Suppressor macrophage (primary cell): ENCODE measurements at regions not wholly inside any gene's neighbourhood (a gene's known extent, or its start where the extent isn't known, plus 50 kb on each side); places are given as distances from the start of the nearest gene placed in this dataset.
"Not testable (repeated sequence)": the region's sequence is repeated elsewhere in the genome, so short reads cannot be mapped to it uniquely, and the experiment has no call there.

Experiments
- DNase-seq, 4 experiments: peaks; one replicate each; pipeline ENCODE4 v3.0.0-alpha.2; 2020 to 2022

GRCh38 chr5:152456815-152457443 is 51.9 kb upstream of the NMUR2 start:
- DNase-seq: no peak

GRCh38 chr5:152462021-152462721 is 57.1 kb upstream of the NMUR2 start:
- peak in 1 of 4 experiments; percentile 37 for DNase-seq

DNA sequence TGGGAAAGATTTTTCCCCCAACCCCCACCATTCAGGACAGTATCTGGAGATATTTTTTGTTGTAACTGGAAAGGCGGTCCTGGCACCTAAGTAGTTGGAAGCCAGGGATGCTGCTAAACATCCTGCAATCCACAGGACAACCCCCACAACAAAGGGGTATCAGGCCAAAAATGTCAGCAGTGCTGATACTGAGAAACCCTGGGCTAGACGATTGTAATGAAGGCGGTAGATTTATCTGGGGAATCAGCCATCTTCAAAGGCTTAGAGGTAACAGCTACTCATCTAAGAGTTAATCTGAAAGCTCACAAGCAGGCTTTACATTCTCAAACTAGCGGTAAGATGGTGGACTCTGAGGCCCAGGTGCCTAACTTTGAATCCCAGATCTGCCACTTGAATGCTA is 59.0 kb upstream of the NMUR2 start:
- DNase-seq: no peak

DNA sequence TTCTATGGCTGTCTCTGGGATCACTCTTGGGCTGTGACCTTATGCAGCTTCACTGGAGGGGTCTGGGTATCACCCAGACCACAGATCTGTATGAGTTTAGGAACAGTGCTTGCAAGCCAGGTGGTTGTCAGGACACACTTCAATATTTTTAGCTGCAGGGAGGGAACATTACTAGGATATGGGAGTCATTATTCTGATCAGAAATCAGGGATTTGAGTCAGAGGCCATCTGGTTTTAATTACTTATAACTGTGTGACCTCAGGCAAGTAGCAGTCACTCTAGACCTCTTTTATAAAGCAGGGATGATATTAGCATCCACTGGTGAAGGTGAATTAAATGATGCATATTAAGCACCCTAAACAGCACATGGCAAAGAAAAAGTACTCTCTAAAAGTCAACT is 60.1 kb upstream of the NMUR2 start:
- no peak for DNase-seq

- DNase-seq: no peak
Measured at GRCh38 chr5:152466085-152466745, 61.1 kb upstream of the NMUR2 start.

DNA sequence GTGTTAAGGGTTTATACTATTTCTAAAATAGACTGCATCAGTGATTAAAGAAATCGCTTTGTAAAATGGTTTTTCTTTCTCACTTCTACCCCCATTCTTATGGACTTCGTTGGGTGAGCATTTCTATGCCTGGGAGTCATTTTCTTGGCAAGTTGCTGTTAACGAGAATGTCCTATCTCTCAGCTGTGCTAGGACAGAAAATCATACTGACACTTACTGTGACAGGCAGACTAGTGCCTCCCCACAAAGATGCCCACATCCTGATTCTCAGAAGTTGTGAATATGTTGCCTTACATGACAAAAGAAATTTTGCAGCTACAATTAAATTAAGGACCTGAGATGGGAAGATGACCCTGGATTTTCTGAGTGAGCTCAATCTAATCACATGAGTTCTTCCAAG is 65.1 kb upstream of the NMUR2 start:
- DNase-seq: no peak

GRCh38 chr5:152472083-152472482 is 67.0 kb upstream of the NMUR2 start:
- no peak for DNase-seq

GRCh38 chr5:152474961-152475360 is 69.9 kb upstream of the NMUR2 start:
- DNase-seq: no peak

DNA sequence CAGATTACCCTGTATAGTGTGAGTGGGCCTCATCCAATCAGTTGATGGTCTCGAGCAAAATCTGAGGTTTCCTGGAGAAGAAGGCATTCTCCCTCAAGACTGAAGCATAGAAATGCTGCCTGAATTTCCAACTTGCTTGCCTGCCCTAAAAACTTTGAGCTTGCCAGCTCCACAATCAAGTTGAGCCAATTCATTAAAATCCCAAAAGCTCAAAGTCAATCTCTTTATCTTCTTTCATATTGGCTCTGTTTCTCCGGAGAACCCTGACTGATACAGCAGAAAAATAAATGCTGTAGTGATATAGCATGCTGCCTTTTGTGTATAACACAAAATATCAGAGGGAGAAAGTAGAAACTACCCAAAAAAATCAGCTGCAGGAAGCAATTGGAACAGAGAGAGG is 72.5 kb upstream of the NMUR2 start:
- no peak for DNase-seq

GRCh38 chr5:152479866-152480265 is 74.8 kb upstream of the NMUR2 start:
- DNase-seq: not testable (repeated sequence)

DNA sequence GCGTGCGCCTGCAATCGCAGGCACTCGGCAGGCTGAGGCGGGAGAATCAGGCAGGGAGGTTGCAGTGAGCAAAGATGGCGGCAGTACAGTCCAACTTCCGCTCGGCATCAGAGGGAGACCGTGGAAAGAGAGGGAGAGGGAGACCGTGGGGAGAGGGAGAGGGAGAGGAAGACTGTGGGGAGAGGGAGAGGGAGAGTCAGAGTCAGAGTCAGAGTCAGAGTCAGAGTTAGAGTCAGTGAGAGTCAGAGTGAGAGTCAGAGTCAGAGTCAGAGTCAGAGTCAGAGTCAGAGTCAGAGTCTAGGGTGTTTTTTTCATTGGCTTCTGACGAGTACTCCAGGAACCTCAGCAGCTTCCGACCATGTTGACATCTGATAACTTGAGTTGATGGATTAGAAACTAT is 75.6 kb upstream of the NMUR2 start:
- not testable (repeated sequence) for DNase-seq

- peak in 1 of 4 experiments; percentile 1 for DNase-seq
Measured at GRCh38 chr5:152487130-152487529, 82.1 kb upstream of the NMUR2 start.

DNA sequence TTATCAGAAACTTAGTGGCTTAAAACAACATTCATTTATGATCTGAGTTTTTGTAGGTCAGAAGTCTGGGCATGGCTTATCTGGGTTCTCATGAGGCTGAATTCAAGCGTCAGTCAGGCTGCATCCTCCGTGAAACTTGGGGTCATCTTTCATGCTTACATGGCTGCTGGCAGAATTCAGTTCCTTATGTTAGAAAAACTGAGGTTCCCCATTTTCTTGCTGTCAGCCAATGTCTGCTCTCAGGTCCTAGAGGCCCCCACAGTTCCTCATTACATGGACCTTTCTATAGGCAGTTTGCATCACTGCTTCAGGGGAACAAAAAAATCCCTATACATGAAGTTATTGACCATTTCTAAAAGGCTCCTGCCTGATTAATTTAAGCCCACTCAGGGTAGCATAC is 83.8 kb upstream of the NMUR2 start:
- DNase-seq: peak; percentile 9 to 57 (median 29)

DNA sequence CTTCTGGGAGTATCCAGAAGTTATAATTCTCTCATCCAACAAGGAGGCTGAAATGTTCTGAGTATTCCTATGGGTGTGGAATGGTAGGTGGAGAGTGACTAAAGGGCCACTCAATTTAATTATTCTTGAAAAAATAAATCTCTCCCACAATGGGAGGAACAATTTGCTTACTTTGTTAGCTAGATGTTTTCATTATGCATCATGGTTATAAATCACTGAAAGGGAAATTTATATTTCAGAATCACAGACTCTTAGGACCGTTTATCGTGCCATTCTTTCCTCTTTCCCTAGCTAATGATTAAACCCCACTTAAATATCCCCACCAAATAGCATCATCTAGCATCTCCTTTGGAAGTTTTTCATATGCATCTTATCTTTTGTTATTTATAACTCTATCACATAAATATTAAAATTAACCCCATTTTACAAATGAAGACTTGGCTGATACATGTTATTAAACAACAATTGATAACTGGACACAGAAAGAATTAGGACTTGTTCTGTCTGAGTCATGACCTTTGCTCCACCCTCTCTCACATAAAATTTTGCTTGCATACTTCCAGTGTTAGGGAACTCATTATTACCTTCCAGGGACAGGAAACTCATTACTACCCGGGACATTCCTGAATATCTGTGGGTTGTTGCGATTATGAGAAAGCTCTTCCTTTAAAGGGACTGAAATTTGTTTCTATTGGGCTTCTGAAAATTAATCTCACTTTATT is 94.9 kb upstream of the NMUR2 start:
- no peak for DNase-seq

GRCh38 chr5:152501294-152501693 is 96.2 kb upstream of the NMUR2 start:
- no peak for DNase-seq

DNA sequence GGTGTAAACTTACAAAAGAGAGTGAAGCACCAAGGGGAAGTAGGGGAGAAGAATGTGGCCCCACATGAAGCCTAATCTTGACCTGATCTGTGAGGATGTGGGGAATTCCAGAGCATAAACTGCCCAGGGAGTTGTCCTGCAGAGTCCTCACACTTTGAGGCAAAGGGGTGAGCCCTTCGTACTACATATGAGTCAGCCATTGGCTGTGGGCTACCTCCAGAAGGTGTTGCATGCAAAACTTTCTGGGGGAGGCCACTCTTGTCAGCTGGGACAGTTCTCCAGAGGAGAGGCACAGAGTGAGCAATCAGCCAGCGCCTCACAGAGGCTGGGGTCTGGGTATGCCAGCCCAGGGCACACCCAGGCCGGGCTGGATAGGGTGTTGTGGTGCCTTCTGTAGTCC is 98.1 kb upstream of the NMUR2 start:
- no peak for DNase-seq

- peak; percentile 34 to 77 (median 56) for DNase-seq
Measured at GRCh38 chr5:152505442-152506042, 100.5 kb upstream of the NMUR2 start.

- no peak for DNase-seq
Measured at GRCh38 chr5:152511120-152511519, 106.0 kb upstream of the NMUR2 start.

DNA sequence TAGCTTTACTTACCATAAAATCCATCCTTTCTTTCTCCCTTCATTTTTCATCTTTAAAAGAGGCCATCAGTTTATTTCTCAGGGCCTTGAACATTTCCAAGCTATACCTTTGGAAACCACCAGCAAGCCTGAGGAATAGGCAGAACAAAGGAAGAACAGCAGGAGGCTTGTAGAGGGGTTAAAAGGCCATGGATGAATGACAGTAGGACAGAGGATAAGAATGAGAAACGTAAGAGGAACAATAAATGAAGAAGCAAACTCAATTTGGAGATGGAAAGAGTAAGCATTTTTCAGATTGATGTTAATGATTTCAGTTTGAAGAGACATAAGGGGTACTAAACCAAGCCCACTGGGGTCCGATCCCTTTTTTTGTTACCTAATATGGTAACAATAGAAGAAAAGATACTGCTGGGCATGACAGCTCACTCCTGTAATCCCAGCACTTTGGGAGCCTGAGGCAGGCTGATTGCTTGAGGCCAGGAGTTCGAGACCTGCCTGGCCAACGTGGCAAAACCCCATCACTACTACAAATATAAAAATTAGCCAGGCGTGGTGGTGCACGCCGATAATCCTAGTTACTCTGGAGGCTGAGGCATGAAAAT is 106.6 kb upstream of the NMUR2 start:
- no peak for DNase-seq

DNA sequence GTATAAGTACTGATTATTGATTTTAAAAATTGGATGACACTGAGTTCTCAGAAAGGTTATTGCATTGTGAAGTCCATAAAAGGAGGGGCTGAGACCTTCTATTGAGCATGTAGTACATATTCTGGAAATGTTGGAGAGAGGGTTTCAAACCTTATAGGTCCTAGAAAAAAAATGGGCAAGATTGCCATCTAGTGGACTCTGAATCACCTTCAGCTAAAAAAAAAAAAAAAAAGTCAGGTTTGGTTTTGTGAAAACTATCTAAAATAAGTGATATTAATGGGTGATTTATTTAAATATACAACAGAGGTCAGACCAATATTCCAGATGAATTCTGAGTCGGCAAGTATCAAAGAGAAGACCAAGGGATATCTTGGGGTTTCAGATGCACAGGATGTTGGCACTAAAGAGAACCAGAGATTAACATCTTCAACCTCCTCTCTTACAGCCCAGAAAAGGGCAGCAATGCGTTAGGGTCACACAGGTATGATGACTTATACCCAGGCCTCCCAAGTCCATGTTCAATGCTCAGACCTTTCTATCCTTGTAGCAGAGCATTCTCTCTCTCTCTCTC is 109.8 kb upstream of the NMUR2 start:
- peak in 2 of 4 experiments; percentile 29 to 33 for DNase-seq

GRCh38 chr5:152523964-152524363 is 118.9 kb upstream of the NMUR2 start:
- DNase-seq: no peak
